MCF 10A (cell line): ENCODE measurements at regions not wholly inside any gene's neighbourhood (a gene's known extent, or its start where the extent isn't known, plus 50 kb on each side); places are given as distances from the start of the nearest gene placed in this dataset.
A peak's percentile ranks its signal among the peaks of the same experiment; 100 is the strongest.

Source experiments
- BruUV-seq: library from RNA; stranded (reverse); fragments of 400-500 nt; replicated peaks from 2 replicates; lab custom pipeline; 2021; lab: Mats Ljungman, UMichigan
- CTCF ChIA-PET: fragments of 300-600 bp; sonication (Branson Sonifier 250); formaldehyde crosslinking; extraction: SDS; loops from one replicate; lab custom pipeline; 2021; ENCODE audit warnings: antibody characterized with exemption, inconsistent platforms; lab: Yijun Ruan, JAX
- POLR2A ChIA-PET: fragments of 300-600, 350-650 bp; sonication (Branson Sonifier 250); formaldehyde crosslinking; extraction: SDS; loops from one replicate; lab custom pipeline; 2020; ENCODE audit warnings: antibody characterized with exemption, inconsistent platforms; lab: Yijun Ruan, JAX
- DNase-seq: peaks from one replicate; pipeline ENCODE4 v3.0.0-alpha.2; 2018; ENCODE audit not compliant: unreplicated experiment
- H3K27ac Mint-ChIP-seq: one replicate; pipeline ENCODE4 v1.8.0; 2022; ENCODE audit warnings: mild to moderate bottlenecking, low read depth, mixed read lengths; ENCODE audit not compliant: unreplicated experiment
- H3K27me3 Mint-ChIP-seq: one replicate; pipeline ENCODE4 v1.8.0; 2022; ENCODE audit warnings: mixed read lengths; ENCODE audit not compliant: insufficient read depth, unreplicated experiment
- H3K36me3 Mint-ChIP-seq: one replicate; pipeline ENCODE4 v1.8.0; 2022; ENCODE audit warnings: mild to moderate bottlenecking, moderate library complexity, mixed read lengths; ENCODE audit not compliant: insufficient read depth, unreplicated experiment
- H3K4me1 Mint-ChIP-seq: one replicate; pipeline ENCODE4 v1.8.0; 2022; ENCODE audit warnings: mixed read lengths; ENCODE audit not compliant: insufficient read depth, unreplicated experiment
- H3K4me3 Mint-ChIP-seq: one replicate; pipeline ENCODE4 v1.8.0; 2022; ENCODE audit warnings: mild to moderate bottlenecking, moderate library complexity, mixed read lengths; ENCODE audit not compliant: unreplicated experiment
- H3K9me3 Mint-ChIP-seq: one replicate; pipeline ENCODE4 v1.8.0; 2022; ENCODE audit warnings: mixed read lengths; ENCODE audit not compliant: unreplicated experiment
- intact Hi-C: fragments of 100-400 bp; cut with micrococcal nuclease; formaldehyde crosslinking; loops from 2 replicates; pipeline ENCODE4 v1.14.1; 2022
- TF ChIP-seq, protein P1 (sequence below): fragments of 200-600 bp; IDR thresholded peaks from one replicate; pipeline ENCODE4 v1.8.0; 2022; ENCODE audit warnings: antibody characterized with exemption, mild to moderate bottlenecking; ENCODE audit not compliant: unreplicated experiment

DNA sequence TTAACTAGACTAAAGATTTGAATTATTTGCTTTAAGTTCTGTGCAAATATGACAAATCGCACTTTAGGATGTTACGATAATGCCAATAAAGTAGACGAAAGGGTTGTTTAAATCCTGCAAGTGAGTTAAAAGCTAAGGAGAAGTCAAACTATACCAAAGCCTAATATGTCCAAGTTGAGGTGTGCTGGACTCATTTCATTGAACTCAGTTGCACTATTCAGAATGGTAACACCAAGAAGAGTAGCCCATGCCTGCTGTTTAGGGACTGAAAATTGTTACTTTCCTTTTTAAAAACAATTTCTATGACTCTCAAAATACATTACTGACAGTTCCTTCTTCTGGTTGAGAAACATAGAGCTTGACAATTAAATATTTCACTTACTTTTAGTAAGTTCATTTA lies 766.3 kb downstream of the DNAJB9 start:
- no TSS peak for BruUV-seq

DNA sequence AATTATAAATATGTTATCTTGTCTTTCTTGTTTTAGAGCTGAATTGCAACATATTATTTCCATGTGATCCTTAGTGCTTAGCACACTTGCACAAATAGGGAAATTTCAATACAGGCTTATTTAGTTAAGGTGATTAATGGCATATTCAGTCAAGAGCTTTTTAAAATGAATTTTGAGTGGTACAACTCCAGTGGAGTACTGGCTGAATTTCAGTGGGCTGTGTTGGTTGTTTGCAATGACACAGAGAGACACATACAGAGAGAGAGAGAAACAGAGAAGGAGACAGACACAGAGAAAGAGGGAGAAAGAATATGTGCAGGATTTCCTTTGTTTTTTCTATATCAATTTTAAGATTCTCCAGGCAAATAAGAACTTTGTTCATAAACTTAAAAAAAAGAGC lies 766.9 kb downstream of the DNAJB9 start:
- no peak overlapping the region for H3K4me3 Mint-ChIP-seq
- BruUV-seq = no TSS peak
- no peak overlapping the region for H3K27ac Mint-ChIP-seq
- CTCF ChIA-PET = no interaction called here
- DNase-seq = no peak
- no peaks in the 10 kb centered on the region for H3K4me1 Mint-ChIP-seq
- POLR2A ChIA-PET = interaction anchor here (0.9 kb wide), 1 partner anchor 25 kb away, joined by 3 read pairs; no protein-coding TSS in a partner anchor
- H3K9me3 Mint-ChIP-seq = no peaks in the 10 kb centered on the region
- peaks cover 56% of the 10 kb centered on the region for H3K27me3 Mint-ChIP-seq
- TF ChIP-seq, protein P1, sequence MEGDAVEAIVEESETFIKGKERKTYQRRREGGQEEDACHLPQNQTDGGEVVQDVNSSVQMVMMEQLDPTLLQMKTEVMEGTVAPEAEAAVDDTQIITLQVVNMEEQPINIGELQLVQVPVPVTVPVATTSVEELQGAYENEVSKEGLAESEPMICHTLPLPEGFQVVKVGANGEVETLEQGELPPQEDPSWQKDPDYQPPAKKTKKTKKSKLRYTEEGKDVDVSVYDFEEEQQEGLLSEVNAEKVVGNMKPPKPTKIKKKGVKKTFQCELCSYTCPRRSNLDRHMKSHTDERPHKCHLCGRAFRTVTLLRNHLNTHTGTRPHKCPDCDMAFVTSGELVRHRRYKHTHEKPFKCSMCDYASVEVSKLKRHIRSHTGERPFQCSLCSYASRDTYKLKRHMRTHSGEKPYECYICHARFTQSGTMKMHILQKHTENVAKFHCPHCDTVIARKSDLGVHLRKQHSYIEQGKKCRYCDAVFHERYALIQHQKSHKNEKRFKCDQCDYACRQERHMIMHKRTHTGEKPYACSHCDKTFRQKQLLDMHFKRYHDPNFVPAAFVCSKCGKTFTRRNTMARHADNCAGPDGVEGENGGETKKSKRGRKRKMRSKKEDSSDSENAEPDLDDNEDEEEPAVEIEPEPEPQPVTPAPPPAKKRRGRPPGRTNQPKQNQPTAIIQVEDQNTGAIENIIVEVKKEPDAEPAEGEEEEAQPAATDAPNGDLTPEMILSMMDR = no peak
- intact Hi-C loops = no loop called here
- no peaks in the 10 kb centered on the region for H3K36me3 Mint-ChIP-seq

More for the DNA sequence above, 766.3 kb downstream of the DNAJB9 start:
- no peaks in the 10 kb centered on the region for H3K36me3 Mint-ChIP-seq
- H3K27me3 Mint-ChIP-seq = peaks cover 62% of the 10 kb centered on the region
- no peak overlapping the region for H3K4me3 Mint-ChIP-seq
- intact Hi-C loops = no loop called here
- H3K9me3 Mint-ChIP-seq = no peaks in the 10 kb centered on the region
- ChIA-PET POLR2A (interaction anchor here (0.6 to 0.9 kb wide), 2 partner anchors 25 to 121 kb away, joined by 3 read pairs; no protein-coding TSS in a partner anchor), CTCF (interaction anchor here (0.6 kb wide), 1 partner anchor 371 kb away, joined by 3 read pairs; no protein-coding TSS in a partner anchor)
- H3K27ac Mint-ChIP-seq = no peak overlapping the region
- no peak for DNase-seq
- H3K4me1 Mint-ChIP-seq = no peaks in the 10 kb centered on the region
- TF ChIP-seq, protein P1 = no peak

DNA sequence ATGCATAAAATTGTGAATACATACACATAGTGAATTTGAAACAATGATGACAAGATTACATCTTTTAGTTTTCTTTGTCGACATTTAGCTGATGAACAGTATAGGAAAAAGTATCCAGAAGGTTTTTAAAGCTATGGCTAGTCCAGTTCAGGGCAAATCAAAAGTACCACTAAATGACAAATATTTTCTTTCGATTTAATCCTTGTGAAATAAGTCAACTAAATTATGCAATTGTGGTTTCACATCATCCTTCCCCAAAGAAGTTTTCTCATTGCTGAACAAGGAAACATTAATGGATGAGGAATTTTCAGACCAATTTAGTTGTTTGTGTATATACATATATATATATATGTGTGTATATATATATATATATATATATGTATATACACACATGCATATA lies 774.0 kb downstream of the DNAJB9 start:
- no peaks in the 10 kb centered on the region for H3K9me3 Mint-ChIP-seq

DNA sequence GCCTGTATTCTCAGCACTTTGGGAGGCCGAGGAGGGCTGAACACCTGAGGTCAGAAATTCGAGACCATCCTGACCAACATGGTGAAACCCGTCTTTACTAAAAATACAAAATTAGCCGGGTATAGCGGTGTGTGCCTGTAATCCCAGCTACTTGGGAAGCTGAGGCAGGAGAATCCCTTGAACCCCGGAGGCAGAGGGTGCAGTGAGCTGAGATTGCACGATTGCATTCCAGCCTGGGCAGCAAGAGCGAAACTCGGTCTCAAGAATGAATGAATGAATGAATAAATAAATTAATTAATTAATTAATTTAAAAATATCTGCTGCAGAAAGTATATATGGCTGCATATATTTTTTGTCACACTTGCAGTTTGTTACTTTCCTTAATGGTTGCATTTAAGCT lies 781.8 kb downstream of the DNAJB9 start:
- Mint-ChIP-seq H3K4me3 (no peak overlapping the region), H3K9me3 (no peaks in the 10 kb centered on the region), H3K27ac (no peak overlapping the region), H3K36me3 (no peaks in the 10 kb centered on the region), H3K4me1 (no peaks in the 10 kb centered on the region), H3K27me3 (peaks cover 59% of the 10 kb centered on the region)
- no TSS peak for BruUV-seq
- ChIA-PET CTCF (no interaction called here), POLR2A (no interaction called here)
- intact Hi-C loops = no loop called here
- TF ChIP-seq, protein P1 = no peak
- DNase-seq = no peak

More for the DNA sequence above, 774.0 kb downstream of the DNAJB9 start:
- POLR2A ChIA-PET = no interaction called here
- no TSS peak for BruUV-seq
- TF ChIP-seq, protein P1 = no peak
- Mint-ChIP-seq H3K27ac (no peak overlapping the region), H3K27me3 (peaks cover 65% of the 10 kb centered on the region), H3K36me3 (no peaks in the 10 kb centered on the region), H3K4me1 (no peaks in the 10 kb centered on the region), H3K4me3 (no peak overlapping the region)
- intact Hi-C loops = no loop called here
- CTCF ChIA-PET = no interaction called here
- peak; percentile 8 for DNase-seq
